Muscle of leg (tissue), 3 donors: ENCODE measurements at regions not wholly inside any gene's neighbourhood (a gene's known extent, or its start where the extent isn't known, plus 50 kb on each side); places are given as distances from the start of the nearest gene placed in this dataset.
"Not testable (repeated sequence)": the region's sequence is repeated elsewhere in the genome, so short reads cannot be mapped to it uniquely, and the experiment has no call there.

Source experiments
- DNase-seq: peaks from one replicate; pipeline ENCODE4 v3.0.0; 2013
- H3K27ac ChIP-seq: one replicate; pipeline ENCODE4 v1.5.1; 2013; ENCODE audit warnings: mild to moderate bottlenecking, low read length, control low read depth
- H3K27me3 ChIP-seq: one replicate; pipeline ENCODE4 v1.6.1; 2013; ENCODE audit warnings: low read length; ENCODE audit not compliant: control insufficient read depth, insufficient read depth
- H3K36me3 ChIP-seq: one replicate; pipeline ENCODE4 v1.6.1; 2013; ENCODE audit warnings: low read length; ENCODE audit not compliant: control insufficient read depth, insufficient read depth
- H3K4me1 ChIP-seq: one replicate; pipeline ENCODE4 v1.6.1; 2013; ENCODE audit warnings: low read length; ENCODE audit not compliant: control insufficient read depth, insufficient read depth
- H3K4me3 ChIP-seq: one replicate; pipeline ENCODE4 v1.5.1; 2013; ENCODE audit warnings: low read length, control low read depth
- H3K9me3 ChIP-seq: replicated peaks from 2 replicates; pipeline ENCODE4 v1.6.1; 2013; ENCODE audit warnings: low read depth, low read length; ENCODE audit not compliant: control insufficient read depth
- WGBS: methylation state at CpG from one replicate; pipeline ENCODE4 v1.1.5; 2013; ENCODE audit warnings: missing lambda C conversion rate; ENCODE audit not compliant: insufficient coverage; 5-methylcytosine and 5-hydroxymethylcytosine counted together

DNA sequence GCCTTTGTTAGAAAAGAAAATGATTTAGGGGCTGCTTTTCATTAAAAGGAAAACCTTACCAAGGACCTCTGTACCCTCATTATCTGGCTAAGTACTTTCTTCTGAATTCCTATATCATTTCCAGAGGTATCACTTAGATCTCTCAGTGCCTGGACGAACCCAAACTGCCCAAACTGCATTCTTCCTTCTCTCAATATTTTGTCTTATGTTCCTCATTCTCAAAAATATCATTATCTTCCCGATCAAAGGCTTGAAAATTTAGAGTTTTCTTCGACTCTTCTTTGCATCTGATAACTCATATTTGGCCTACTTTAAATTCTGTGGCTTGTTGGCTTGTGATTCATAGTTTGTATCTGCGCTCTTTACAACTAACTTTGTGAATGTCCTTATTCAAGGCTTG lies 136.7 kb upstream of the TAF11L2 start:
- Histone ChIP-seq H3K9me3 (peaks cover 2% of the 10 kb centered on the region), H3K4me3 (no peak overlapping the region), H3K27me3 (no peaks in the 10 kb centered on the region), H3K27ac (no peak overlapping the region), H3K4me1 (peaks cover 2% of the 10 kb centered on the region), H3K36me3 (no peaks in the 10 kb centered on the region)
- no peak for DNase-seq
- WGBS: 75% methylated on average over 1 of the region's 4 CpGs

DNA sequence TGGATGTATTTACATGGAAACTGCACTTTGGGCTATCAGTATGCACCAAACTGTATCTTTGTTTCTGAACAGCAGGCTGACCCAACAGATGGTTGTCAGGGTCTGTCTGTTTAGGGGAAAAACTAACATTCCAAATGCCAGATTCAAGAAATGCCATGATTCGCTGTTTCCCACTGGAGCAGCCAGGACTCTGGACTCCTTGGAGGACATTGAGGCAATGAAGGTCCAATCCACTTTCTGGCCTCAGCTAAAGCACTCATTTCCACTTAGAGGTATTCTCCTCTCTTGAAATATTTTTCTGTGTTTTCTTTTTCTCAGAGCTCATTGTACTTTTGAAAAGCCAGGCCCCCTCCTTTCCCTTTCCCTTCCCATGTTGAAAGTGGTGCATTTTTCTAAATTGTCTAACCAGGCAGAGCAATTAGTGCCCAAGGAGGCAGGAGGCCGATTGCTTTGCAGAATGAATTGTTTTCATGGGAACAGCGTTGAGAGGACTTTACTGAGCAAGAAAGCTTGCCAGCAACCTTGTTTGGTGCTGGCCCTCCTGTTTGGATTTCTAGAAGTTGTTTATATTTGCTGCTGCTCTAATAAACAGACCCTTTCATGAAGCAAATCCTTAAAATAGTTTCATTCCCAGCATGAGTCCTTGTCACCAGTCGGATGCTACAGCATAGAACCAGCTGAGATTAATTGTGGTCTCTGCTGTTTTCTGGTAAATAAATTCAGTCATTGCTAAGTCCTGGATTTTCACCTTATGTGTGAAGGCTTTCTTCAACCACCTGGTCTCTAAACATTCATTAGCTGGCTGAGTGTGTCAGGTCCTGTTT lies 132.8 kb upstream of the TAF11L2 start:
- Histone ChIP-seq H3K4me1 (peaks cover 2% of the 10 kb centered on the region), H3K36me3 (no peaks in the 10 kb centered on the region), H3K4me3 (no peak overlapping the region), H3K9me3 (no peaks in the 10 kb centered on the region), H3K27ac (peak overlapping the region; percentile 7), H3K27me3 (no peaks in the 10 kb centered on the region)
- WGBS: 86% methylated on average over 1 of the region's 4 CpGs
- peak; percentile 25 for DNase-seq

DNA sequence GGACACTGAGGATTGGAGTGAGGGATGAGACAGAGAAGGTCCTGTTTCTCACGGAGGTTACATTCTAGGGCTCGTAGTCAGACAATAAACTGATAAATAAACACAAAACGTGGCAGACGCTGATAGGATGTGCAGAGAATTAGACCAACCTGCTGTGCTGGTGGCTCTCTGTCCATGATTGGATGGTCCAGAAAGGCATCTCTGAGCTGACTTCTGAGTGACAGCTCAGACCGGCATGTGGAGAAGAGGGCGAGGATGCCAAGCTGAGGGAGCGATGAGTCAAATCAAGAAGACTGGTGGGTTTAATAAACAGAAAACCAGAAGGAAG lies 132.3 kb upstream of the TAF11L2 start:
- WGBS: 75% methylated on average over 5 of the region's 7 CpGs

DNA sequence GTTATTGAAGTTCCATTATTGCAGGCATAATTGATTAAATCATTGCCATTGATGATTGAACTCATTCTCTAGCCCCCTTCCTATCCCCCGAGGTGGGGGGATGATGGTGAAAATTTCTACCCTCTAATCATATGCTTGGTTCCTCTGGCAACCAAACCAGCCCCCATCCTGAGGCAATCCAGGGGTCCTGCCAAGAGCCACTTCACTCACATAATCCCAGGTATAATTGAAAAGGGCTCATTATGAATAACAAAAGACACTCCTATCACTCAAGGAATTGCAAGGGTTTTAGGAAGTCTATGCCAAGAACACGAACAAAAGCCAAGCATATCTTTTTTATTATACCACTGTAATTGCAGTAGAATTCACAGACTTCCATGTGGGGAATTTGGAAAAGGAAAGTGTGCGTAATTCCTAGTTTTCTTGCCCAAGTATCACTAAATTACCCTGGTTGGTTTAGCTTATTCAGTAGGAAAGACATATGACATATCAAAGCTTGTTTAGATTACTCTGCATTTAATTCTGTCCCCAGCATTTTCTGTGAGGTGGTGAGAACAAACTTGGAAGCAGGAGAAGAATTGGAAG lies 130.7 kb upstream of the TAF11L2 start:
- Histone ChIP-seq H3K27ac (no peak overlapping the region), H3K36me3 (no peaks in the 10 kb centered on the region), H3K4me3 (no peak overlapping the region), H3K9me3 (no peaks in the 10 kb centered on the region), H3K4me1 (peaks cover 2% of the 10 kb centered on the region), H3K27me3 (no peaks in the 10 kb centered on the region)
- no CpG with 5 or more reads among the region's 3 CpGs for whole genome bisulfite sequencing
- DNase-seq: no peak

More for the DNA sequence above, 132.3 kb upstream of the TAF11L2 start:
- no peak overlapping the region for H3K4me3 ChIP-seq
- no peak overlapping the region for H3K27ac ChIP-seq
- H3K36me3 ChIP-seq: no peaks in the 10 kb centered on the region
- H3K9me3 ChIP-seq: no peaks in the 10 kb centered on the region
- no peak for DNase-seq
- peaks cover 2% of the 10 kb centered on the region for H3K4me1 ChIP-seq
- no peaks in the 10 kb centered on the region for H3K27me3 ChIP-seq

DNA sequence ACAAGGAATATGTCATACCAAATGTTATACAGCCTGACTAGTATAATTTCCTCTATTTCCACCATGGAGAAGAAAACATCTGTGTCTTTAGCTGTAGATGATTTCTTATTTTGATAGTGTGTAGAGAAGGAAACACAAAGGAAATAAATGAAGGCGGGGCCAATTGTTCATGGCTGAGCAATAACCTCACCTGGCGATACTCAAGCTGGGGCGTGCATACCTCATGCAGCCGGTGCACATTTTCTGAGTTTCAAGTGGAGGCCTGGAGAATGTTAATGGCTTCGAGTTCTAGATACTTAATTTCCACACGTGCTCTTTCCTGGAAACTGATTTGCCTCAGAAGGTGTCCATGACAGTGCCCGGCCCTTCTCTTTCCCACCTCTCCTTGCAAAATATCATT lies 127.4 kb upstream of the TAF11L2 start:
- DNase-seq: no peak
- no peaks in the 10 kb centered on the region for H3K36me3 ChIP-seq
- no peaks in the 10 kb centered on the region for H3K27me3 ChIP-seq
- H3K4me1 ChIP-seq: no peaks in the 10 kb centered on the region
- 100% methylated on average over 1 of the region's 7 CpGs for WGBS
- H3K9me3 ChIP-seq: no peaks in the 10 kb centered on the region
- no peak overlapping the region for H3K4me3 ChIP-seq
- H3K27ac ChIP-seq: no peak overlapping the region

DNA sequence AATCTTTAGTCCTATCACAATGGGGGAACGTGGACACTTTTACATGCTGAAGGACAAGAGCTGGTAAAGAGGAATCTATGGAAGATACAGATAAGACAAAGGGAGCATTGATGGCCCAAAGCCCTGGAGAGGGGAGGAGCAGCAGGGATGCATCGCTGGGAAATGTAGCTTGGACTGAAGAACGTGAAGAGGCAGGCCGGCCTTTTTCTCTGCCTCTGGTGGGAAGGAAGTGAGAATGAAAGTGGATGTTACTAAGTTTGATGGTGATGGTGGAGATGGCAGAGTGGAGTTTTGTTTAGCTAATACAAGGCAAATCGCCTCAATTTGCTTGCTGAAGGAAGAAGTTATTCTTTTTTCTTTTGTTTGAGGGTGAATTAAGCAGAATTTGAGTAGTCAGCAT lies 124.6 kb upstream of the TAF11L2 start:
- Histone ChIP-seq H3K4me3 (no peak overlapping the region), H3K27me3 (no peaks in the 10 kb centered on the region), H3K36me3 (no peaks in the 10 kb centered on the region), H3K4me1 (no peaks in the 10 kb centered on the region), H3K27ac (no peak overlapping the region), H3K9me3 (no peaks in the 10 kb centered on the region)
- no peak for DNase-seq
- 66% methylated on average over 4 of the region's 5 CpGs for WGBS

DNA sequence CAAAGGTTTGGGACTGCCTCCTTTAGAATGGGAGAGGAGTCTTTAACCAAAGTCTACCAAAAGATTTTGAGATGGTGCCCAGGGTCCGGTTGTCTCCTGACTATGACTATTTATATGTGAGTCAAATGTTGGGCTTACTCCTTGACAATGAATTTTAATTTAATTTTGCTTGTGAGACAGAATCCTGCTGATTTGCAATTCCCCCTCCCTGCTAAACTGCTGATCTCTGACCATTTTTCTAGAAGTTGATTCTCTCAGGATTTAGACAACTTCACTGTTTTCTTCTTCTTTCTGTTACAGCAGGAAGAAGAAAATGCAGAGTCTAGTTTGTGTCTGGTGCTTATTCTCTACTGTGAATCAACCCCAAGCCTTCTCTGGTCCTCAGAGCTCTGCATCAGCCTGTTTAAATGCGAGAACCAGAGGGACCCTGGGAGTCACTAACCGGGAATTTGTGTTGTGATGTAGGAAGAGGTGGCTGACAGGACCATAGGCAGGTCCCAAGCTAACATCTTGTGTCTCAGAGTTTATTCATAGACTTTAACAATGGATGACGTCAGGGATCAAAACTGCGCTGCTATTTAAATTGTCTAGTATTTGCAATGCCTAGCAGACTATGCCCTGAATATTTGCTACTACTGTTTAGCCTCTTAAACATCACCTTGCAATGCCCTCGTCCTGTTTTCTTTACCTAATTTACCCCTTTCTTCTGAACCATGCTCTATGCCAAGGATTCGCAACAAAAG lies 124.0 kb upstream of the TAF11L2 start:
- no peak for DNase-seq
- no peak overlapping the region for H3K27ac ChIP-seq
- H3K27me3 ChIP-seq: no peaks in the 10 kb centered on the region
- H3K9me3 ChIP-seq: no peaks in the 10 kb centered on the region
- no peaks in the 10 kb centered on the region for H3K4me1 ChIP-seq
- 80% methylated on average over 3 of the region's 7 CpGs for WGBS
- no peaks in the 10 kb centered on the region for H3K36me3 ChIP-seq
- H3K4me3 ChIP-seq: no peak overlapping the region

DNA sequence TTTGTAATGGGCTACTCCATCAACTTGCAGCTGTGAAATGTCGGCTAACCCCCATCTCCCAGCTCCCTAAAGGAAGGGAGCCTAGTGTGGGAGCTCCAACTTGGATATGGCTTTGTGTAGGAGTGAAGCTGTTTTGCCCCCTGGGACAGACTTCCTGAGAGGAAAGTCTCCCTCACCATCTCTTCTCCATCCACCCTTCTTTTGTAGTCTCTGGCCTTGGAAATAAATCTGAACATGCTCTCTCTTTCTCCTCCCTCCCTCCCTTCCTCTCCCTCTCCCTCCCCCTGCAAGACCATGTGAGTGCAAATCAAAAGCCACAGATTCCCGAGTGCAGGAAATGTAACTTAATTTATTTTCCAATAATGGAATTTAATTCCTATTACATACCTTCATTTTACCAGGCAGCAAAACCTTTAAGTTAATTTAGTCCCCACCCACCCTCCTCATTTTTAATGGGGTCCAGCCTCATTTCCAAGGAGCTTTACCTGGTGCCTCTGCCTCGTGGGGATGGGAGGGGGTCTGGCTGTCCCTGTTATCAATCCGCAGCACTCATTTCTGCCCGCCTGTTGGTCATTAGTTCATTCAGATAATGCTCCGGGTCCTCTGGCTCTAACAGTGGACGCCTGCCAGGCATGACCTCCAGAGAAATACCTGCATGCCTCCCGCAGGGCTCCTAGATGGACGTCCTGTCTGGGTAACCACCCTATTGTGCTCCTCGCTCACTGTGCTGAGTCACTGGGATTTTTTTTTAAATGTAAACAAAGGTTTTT lies 122.9 kb upstream of the TAF11L2 start:
- H3K36me3 ChIP-seq: no peaks in the 10 kb centered on the region
- no peak for DNase-seq
- no peaks in the 10 kb centered on the region for H3K4me1 ChIP-seq
- no peak overlapping the region for H3K4me3 ChIP-seq
- no peak overlapping the region for H3K27ac ChIP-seq
- no peaks in the 10 kb centered on the region for H3K27me3 ChIP-seq
- H3K9me3 ChIP-seq: no peaks in the 10 kb centered on the region
- no CpG with 5 or more reads among the region's 10 CpGs for WGBS

DNA sequence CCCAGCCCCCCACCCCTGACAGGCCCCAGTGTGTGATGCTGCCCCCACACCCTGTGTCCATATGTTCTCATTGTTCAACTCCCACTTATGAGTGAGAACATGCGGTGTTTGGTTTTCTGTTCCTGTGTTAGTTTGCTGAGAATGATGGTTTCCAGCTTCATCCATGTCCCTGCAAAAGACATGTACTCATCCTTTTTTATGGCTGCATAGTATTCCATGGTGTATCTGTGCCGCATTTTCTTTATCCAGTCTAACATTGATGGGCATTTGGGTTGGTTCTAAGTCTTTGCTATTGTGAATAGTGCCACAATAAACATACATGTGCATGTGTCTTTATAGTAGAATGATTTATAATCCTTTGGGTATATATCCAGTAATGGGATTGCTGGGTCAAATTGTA lies 122.1 kb upstream of the TAF11L2 start:
- not testable (repeated sequence) for H3K9me3 ChIP-seq, DNase-seq, H3K36me3 ChIP-seq, H3K4me3 ChIP-seq, H3K27me3 ChIP-seq, H3K4me1 ChIP-seq, H3K27ac ChIP-seq
- WGBS: no CpG with 5 or more reads among the region's 2 CpGs
